ENCODE measurements at regions not wholly inside any gene's neighbourhood (a gene's known extent, or its start where the extent isn't known, plus 50 kb on each side); places are given as distances from the start of the nearest gene placed in this dataset.
"Not testable (repeated sequence)": the region's sequence is repeated elsewhere in the genome, so short reads cannot be mapped to it uniquely, and the experiment has no call there.

DNA sequence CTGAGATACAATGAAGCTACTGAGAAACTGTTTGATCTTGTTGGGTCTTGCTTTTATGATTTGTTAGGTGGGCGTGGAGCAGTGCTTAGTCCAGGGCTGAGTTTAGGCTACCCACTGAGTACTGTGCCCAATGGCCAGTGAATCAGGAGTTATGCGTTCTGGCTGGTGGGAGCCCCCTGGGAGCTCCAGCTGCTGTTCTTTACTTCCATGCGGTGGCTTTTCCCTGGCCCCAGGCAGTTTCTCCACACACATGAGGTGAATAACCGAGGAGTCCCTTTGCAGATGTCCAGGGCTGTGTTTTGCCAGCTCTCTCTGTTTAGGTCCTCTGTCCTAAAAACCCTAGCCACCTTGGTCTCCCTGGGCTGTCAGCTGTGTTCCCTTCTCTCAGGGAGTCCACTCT lies 106.5 kb downstream of the KLF13 start:
- no peaks in the 10 kb centered on the region for H3K36me3 ChIP-seq (ENCODE audit: insufficient read depth, low read length)
- no peak overlapping the region for H3K4me3 ChIP-seq (ENCODE audit: low read length)
- H3K27ac ChIP-seq (ENCODE audit: low read depth, low read length) = no peak overlapping the region
- no peaks in the 10 kb centered on the region for H3K9me3 ChIP-seq (ENCODE audit: insufficient read depth, low read depth, low read length)
- H3K4me1 ChIP-seq (ENCODE audit: insufficient read depth, low read length) = no peaks in the 10 kb centered on the region
- no peak overlapping the region for H3K9ac ChIP-seq (ENCODE audit: low read depth, low read length)
- WGBS = 79% methylated on average over 4 of the region's 4 CpGs
- no peaks in the 10 kb centered on the region for H3K27me3 ChIP-seq (ENCODE audit: insufficient read depth, low read length)

DNA sequence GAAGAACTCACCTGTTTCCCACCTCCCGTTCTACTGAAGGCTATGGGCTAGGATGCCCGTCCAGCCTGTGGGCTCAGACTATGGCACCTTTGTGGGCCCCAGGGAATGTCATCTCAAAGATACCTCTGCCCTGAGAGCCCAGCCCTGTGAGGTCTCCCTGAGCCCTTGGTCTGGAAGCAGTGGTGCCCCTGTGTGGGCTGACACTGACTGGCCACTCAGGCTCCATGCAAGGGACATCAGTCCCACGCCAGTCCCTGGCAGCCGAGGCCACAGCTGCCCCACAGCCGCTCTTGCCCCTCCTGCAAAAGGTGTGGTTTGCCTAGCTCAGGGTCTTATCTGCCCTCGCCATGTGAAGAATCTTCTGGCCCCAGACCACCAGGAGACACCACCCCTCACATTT lies 106.9 kb downstream of the KLF13 start:
- H3K4me3 ChIP-seq (ENCODE audit: low read length) = no peak overlapping the region
- H3K9ac ChIP-seq (ENCODE audit: low read depth, low read length) = no peak overlapping the region
- no peak overlapping the region for H3K27ac ChIP-seq (ENCODE audit: low read depth, low read length)
- no peaks in the 10 kb centered on the region for H3K27me3 ChIP-seq (ENCODE audit: insufficient read depth, low read length)
- WGBS = 95% methylated on average over 6 of the region's 6 CpGs
- H3K36me3 ChIP-seq (ENCODE audit: insufficient read depth, low read length) = no peaks in the 10 kb centered on the region
- no peaks in the 10 kb centered on the region for H3K9me3 ChIP-seq (ENCODE audit: insufficient read depth, low read depth, low read length)
- no peaks in the 10 kb centered on the region for H3K4me1 ChIP-seq (ENCODE audit: insufficient read depth, low read length)

DNA sequence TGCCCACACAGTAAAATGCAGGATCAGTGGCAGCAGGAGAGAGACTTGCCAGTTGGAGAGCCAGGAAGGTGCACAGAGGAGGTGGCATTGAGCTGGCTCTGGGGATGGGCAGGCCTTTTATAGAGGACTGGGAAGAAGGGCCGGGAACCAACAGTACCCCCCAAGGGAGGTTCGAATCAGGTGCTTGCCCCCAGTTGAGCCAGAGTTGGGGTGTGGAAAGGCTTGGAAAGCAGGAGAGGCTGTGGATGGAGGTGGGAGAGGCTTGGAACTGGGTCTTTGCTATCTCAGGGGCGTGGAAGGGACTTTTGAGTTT lies 107.6 kb downstream of the KLF13 start:
- Histone ChIP-seq H3K9me3 (ENCODE audit: insufficient read depth, low read depth, low read length) (no peaks in the 10 kb centered on the region), H3K4me3 (ENCODE audit: low read length) (no peak overlapping the region), H3K27ac (ENCODE audit: low read depth, low read length) (no peak overlapping the region), H3K9ac (ENCODE audit: low read depth, low read length) (no peak overlapping the region), H3K4me1 (ENCODE audit: insufficient read depth, low read length) (no peaks in the 10 kb centered on the region), H3K27me3 (ENCODE audit: insufficient read depth, low read length) (no peaks in the 10 kb centered on the region), H3K36me3 (ENCODE audit: insufficient read depth, low read length) (no peaks in the 10 kb centered on the region)
- WGBS = 89% methylated on average over 3 of the region's 3 CpGs

DNA sequence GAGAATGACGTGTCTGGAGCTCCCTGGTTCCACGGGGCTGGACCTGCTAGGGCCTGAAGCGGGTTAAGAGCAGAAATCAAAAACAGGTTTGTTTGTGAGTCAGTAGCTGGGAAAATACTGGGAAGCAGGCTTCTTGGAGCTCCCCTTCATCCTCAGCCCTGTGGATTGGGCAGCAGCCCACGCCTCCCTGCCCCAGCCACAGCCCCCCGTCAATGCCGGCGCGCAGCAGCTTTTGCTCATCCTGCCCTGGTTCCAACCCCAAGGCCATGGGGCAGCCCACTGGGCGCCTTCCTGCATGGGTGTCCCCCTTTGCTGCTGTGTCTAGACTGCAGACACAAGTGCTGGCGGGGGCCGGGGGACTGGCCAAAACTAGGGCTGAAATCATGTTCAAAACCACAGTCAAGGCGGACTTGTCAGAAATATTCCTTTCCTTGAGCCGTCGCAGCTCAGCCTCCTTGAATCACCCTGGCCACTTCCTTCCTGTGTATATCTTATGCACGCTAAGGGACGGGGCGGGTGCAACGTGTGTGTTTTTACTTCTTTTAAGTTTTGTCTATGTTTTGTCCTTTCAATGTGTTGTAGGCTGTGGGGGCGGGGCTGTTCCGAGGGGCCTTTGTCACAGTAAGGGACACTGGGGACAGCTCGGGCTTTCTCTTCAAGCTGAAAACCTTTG lies 108.1 kb downstream of the KLF13 start:
- Histone ChIP-seq H3K27me3 (ENCODE audit: insufficient read depth, low read length) (no peaks in the 10 kb centered on the region), H3K9ac (ENCODE audit: low read depth, low read length) (no peak overlapping the region), H3K4me3 (ENCODE audit: low read length) (no peak overlapping the region), H3K36me3 (ENCODE audit: insufficient read depth, low read length) (no peaks in the 10 kb centered on the region), H3K4me1 (ENCODE audit: insufficient read depth, low read length) (no peaks in the 10 kb centered on the region), H3K9me3 (ENCODE audit: insufficient read depth, low read depth, low read length) (no peaks in the 10 kb centered on the region), H3K27ac (ENCODE audit: low read depth, low read length) (no peak overlapping the region)
- WGBS = 79% methylated on average over 21 of the region's 21 CpGs

DNA sequence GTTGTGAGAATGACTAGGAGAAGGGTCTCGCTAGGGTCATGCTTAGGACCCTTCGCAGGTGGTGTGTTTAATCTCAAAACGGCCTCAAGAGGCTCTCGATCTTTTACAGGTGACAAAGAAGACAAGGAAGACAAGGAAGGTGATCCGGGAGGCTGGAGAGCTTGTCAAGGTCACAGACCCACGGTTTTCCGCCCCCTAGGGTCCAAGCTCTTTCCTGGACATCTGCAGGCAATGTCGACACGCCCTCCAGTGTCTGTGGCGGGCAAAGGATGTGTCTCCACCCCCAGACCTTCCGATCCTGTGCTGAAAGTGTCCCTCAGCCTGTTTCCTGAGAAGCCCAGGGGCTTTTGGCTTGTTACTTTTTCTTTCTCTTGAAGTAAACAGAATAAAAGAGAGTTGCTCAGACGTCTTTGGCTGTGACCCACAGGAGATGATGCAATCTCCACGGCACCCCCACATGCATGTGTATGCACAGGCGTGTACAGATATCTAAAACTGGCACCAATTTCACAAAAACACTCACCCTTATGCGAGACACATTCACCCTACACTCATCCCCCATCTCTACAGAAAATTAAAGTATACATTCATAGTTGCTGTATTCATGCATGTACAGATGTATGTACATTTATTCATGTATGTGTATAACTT lies 108.8 kb downstream of the KLF13 start:
- Histone ChIP-seq H3K9me3 (ENCODE audit: insufficient read depth, low read depth, low read length) (no peaks in the 10 kb centered on the region), H3K27ac (ENCODE audit: low read depth, low read length) (no peak overlapping the region), H3K4me1 (ENCODE audit: insufficient read depth, low read length) (no peaks in the 10 kb centered on the region), H3K4me3 (ENCODE audit: low read length) (no peak overlapping the region), H3K27me3 (ENCODE audit: insufficient read depth, low read length) (peaks cover 3% of the 10 kb centered on the region), H3K36me3 (ENCODE audit: insufficient read depth, low read length) (no peaks in the 10 kb centered on the region), H3K9ac (ENCODE audit: low read depth, low read length) (no peak overlapping the region)
- WGBS = 27% methylated on average over 15 of the region's 15 CpGs

DNA sequence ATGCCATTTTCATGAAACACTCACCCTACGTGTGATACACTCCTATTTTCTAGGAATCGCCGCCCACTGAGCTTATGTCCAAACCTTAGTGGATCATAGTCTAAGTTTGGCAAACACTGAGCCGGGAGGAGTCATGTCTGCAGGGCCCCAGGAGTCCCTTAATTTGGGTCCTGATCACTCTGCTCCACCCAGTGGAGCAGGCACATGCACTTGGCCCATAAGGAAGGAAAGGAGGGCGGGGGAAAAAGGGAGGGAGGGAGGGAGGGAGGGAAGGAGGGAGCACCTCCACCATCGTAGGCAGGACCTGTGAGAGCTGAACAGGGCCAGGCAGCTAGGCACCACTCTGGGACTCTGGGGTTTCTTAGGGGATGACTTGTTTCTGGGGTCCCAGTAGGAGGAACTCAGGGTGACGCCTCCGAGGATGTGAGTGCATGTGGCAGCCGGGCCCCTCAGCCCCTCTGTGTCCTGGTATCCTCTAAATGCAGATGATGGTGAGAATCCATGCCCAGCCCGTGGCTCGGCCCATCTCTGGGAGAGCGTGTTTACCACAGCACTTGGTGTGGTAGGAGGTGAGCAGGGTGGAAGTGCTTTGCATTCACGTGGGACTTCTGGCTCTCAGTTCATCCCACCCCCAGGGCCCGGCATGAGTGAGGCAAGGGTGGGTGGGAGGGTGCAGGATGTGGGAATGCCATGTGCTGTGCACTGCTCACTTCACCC lies 109.4 kb downstream of the KLF13 start:
- H3K9ac ChIP-seq (ENCODE audit: low read depth, low read length) = no peak overlapping the region
- WGBS = 86% methylated on average over 13 of the region's 14 CpGs
- H3K27ac ChIP-seq (ENCODE audit: low read depth, low read length) = no peak overlapping the region
- peaks cover 9% of the 10 kb centered on the region for H3K27me3 ChIP-seq (ENCODE audit: insufficient read depth, low read length)
- no peak overlapping the region for H3K4me3 ChIP-seq (ENCODE audit: low read length)
- no peaks in the 10 kb centered on the region for H3K4me1 ChIP-seq (ENCODE audit: insufficient read depth, low read length)
- no peaks in the 10 kb centered on the region for H3K9me3 ChIP-seq (ENCODE audit: insufficient read depth, low read depth, low read length)
- H3K36me3 ChIP-seq (ENCODE audit: insufficient read depth, low read length) = no peaks in the 10 kb centered on the region

DNA sequence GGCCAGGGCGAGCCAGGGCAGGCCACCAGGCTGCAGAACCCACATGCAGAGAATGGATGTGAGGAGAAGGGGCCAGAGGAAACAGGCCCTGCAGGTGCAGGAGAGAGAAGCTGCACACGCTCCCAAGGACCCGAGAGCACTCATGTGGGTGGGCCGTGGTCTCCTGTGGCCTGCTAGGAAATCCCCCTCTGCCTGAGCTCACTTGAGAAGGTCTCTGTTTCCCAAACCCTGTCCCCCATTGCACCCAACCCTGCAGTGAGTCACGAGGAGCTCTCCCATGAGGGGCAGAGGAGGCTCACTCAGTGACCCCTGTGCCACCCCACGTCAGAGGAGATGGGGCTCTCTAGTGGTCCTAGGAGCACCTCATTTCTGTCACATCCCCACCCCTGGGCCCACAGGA lies 111.1 kb downstream of the KLF13 start:
- Histone ChIP-seq H3K9ac (ENCODE audit: low read depth, low read length) (no peak overlapping the region), H3K36me3 (ENCODE audit: insufficient read depth, low read length) (no peaks in the 10 kb centered on the region), H3K9me3 (ENCODE audit: insufficient read depth, low read depth, low read length) (no peaks in the 10 kb centered on the region), H3K27me3 (ENCODE audit: insufficient read depth, low read length) (peaks cover 19% of the 10 kb centered on the region), H3K4me1 (ENCODE audit: insufficient read depth, low read length) (no peaks in the 10 kb centered on the region), H3K4me3 (ENCODE audit: low read length) (no peak overlapping the region), H3K27ac (ENCODE audit: low read depth, low read length) (no peak overlapping the region)
- WGBS = 92% methylated on average over 6 of the region's 6 CpGs

DNA sequence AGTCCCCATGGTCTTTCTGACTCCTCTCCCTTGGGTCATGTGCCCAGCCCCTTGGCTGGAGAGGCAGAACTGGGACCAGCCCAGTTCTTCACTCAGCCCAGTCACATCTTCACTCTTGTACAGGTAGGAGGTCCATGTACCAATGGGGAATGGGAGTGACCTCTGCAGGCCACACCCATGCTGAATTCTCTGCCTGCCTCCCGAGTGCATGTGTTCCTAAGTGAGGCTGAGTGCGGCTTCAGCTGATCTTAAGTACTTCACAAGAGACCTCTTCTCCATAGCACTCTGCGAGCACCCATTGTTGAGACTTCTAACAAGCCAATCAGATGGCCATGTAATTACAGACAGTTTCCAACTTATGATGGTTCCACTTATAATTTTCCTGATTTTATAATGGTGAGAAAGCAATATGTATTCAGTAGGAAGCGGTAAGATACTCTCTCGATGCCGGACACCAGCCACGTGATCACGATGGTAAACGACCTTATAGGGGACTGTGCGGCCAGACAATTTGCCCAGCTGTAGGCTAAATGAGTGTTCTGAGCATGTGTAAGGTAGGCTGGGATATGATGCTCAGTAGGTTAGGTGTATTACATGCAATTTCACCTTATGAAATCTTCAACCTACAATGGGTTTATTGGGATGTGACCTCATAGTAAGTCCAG lies 112.1 kb downstream of the KLF13 start:
- Histone ChIP-seq H3K9ac (ENCODE audit: low read depth, low read length) (no peak overlapping the region), H3K27ac (ENCODE audit: low read depth, low read length) (no peak overlapping the region)
- 88% methylated on average over 10 of the region's 10 CpGs for WGBS

DNA sequence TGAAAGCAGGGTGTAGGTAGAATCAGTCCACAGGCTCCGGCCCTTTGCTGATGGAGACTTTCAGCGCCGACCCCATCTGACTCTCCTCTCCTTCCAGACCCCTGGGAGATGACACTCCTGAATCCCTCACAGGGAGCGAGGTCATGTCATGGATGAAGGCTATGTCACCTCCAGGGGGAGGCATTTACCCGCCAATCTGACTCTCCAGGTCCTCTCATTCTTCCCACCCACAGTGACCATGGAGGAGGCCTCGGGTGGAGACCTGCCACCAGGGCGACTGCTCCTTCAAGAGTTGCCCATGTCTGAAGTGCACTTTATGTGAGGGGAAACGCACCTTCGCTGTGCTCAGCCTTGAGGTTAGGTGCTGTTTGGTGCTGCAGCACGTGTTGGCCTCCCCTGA lies 112.7 kb downstream of the KLF13 start:
- no peaks in the 10 kb centered on the region for H3K4me1 ChIP-seq (ENCODE audit: insufficient read depth, low read length)
- H3K4me3 ChIP-seq (ENCODE audit: low read length) = no peak overlapping the region
- no peak overlapping the region for H3K27ac ChIP-seq (ENCODE audit: low read depth, low read length)
- WGBS = 73% methylated on average over 10 of the region's 10 CpGs
- peaks cover 19% of the 10 kb centered on the region for H3K27me3 ChIP-seq (ENCODE audit: insufficient read depth, low read length)
- no peak overlapping the region for H3K9ac ChIP-seq (ENCODE audit: low read depth, low read length)
- no peaks in the 10 kb centered on the region for H3K9me3 ChIP-seq (ENCODE audit: insufficient read depth, low read depth, low read length)
- H3K36me3 ChIP-seq (ENCODE audit: insufficient read depth, low read length) = no peaks in the 10 kb centered on the region

More for the DNA sequence above, 112.1 kb downstream of the KLF13 start:
- Histone ChIP-seq H3K36me3 (ENCODE audit: insufficient read depth, low read length) (no peaks in the 10 kb centered on the region), H3K4me3 (ENCODE audit: low read length) (no peak overlapping the region), H3K27me3 (ENCODE audit: insufficient read depth, low read length) (peaks cover 19% of the 10 kb centered on the region), H3K9me3 (ENCODE audit: insufficient read depth, low read depth, low read length) (no peaks in the 10 kb centered on the region), H3K4me1 (ENCODE audit: insufficient read depth, low read length) (no peaks in the 10 kb centered on the region)

DNA sequence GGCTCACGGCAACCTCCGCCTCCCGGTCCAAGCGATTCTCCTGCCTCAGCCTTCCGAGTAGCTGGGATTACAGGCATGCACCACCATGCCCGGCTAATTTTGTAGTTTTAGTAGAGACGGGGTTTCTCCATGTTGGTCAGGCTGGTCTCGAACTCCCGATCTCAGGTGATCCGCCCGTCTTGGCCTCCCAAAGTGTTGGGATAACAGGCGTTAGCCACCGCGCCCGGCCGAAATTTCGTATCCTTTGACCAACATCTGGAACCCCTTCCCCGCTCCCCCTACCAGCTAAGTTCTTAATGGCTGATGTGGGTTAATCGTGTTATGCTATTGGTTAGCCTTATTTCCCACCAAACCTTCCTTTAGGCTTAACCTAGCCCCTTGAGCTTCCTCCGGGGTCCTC lies 113.6 kb downstream of the KLF13 start:
- H3K4me3 ChIP-seq (ENCODE audit: low read length) = peak overlapping the region; percentile 55
- H3K9ac ChIP-seq (ENCODE audit: low read depth, low read length); H3K36me3 ChIP-seq (ENCODE audit: insufficient read depth, low read length); H3K27ac ChIP-seq (ENCODE audit: low read depth, low read length); H3K4me1 ChIP-seq (ENCODE audit: insufficient read depth, low read length); H3K9me3 ChIP-seq (ENCODE audit: insufficient read depth, low read depth, low read length): not testable (repeated sequence)
- peaks cover 19% of the 10 kb centered on the region for H3K27me3 ChIP-seq (ENCODE audit: insufficient read depth, low read length)
- WGBS = 97% methylated on average over 18 of the region's 20 CpGs

DNA sequence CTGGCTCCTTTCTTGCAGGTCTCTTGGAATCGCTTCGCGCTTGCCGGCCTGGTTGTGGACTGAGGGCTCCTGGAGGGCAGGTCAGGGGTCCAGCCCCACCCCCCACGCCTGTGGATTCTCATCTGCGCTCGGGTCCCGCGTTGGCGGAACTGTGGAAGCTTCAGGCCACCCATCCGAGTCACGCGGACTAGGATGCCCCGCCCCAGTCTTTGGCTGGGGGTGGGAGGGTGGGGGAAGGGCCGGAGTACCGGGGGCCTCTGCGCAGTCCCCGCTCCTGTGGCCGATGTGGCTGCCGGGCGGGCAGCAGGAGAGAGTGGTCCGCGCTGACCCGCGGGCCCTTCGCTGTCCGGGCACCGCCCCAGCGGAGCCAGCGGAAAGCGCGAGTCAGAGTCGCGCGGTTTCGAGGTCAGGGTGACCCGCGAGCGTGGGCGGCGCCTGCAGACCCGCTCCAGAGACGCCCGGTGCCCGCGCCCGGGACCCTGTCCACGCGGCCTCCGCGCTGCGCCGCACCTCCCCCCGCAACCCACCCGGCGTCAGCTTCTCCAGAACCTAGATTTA lies 114.2 kb downstream of the KLF13 start:
- H3K27ac ChIP-seq (ENCODE audit: low read depth, low read length) = no peak overlapping the region
- H3K4me3 ChIP-seq (ENCODE audit: low read length) = peak overlapping the region; percentile 55
- WGBS = 5% methylated on average over 56 of the region's 56 CpGs
- H3K4me1 ChIP-seq (ENCODE audit: insufficient read depth, low read length) = no peaks in the 10 kb centered on the region
- H3K9me3 ChIP-seq (ENCODE audit: insufficient read depth, low read depth, low read length) = no peaks in the 10 kb centered on the region
- H3K27me3 ChIP-seq (ENCODE audit: insufficient read depth, low read length) = peaks cover 19% of the 10 kb centered on the region
- H3K9ac ChIP-seq (ENCODE audit: low read depth, low read length) = peak overlapping the region; percentile 55
- H3K36me3 ChIP-seq (ENCODE audit: insufficient read depth, low read length) = no peaks in the 10 kb centered on the region
